ENCODE measurements at regions not wholly inside any gene's neighbourhood (a gene's known extent, or its start where the extent isn't known, plus 50 kb on each side); places are given as distances from the start of the nearest gene placed in this dataset.
A peak's percentile ranks its signal among the peaks of the same experiment; 100 is the strongest.
"Not testable (repeated sequence)": the region's sequence is repeated elsewhere in the genome, so short reads cannot be mapped to it uniquely, and the experiment has no call there.

DNA sequence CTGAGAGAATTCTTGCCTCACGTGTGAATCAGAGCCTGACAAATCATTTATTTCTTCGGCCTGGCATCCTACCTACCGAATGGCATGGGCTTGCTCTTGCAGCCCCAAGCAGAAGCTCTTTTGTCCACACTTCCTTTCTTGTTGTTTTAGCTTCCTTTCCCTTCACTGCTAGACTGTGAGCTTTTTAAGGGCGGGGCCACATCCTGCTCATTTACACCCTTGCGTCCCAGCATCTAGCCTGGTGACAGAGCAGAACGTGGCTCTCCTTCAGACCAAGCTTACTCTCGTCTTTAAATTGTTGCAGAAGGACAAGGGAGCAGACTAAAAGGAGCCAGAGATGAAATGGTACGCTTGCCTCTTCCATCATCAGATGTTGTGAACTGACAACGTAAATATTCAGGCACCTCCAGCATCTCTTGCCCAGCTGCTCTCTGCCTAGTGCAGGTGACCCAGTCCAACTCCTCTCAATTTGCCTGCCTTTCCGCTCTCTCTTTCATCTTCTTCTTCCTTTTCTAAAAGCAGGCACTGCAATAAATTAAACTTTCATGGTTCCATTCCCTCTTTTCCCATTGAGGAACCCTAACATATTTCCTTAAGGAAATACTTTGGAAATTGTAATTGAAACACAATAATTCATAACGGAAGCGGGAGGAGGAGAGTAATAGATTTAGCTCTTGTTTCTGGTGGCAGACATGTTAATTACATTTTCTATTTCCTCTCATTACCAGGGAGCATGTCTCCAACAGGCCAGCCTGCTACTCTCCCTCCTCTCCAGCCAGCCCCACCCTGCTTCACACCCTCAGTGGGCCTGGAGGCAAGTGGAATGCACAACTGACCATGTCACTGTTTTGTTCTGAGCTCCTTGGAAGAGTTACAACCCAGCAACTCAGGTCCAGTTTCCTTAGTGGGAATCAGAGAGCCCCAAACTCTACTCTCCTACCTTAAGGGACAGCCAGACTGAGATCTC lies 228.1 kb upstream of the TRIB2 start:
- no peaks in the 10 kb centered on the region for H3K27me3 Mint-ChIP-seq
- H3K36me3 Mint-ChIP-seq: peaks cover 6% of the 10 kb centered on the region
- DNase-seq (ENCODE audit: low spot score) (no peak), ATAC-seq (peak; percentile 87 to 90)
- H3K4me3 Mint-ChIP-seq: peak overlapping the region; percentile 68
- peaks cover 4% of the 10 kb centered on the region for H3K9me3 Mint-ChIP-seq
- peaks cover 29 to 37% of the 10 kb centered on the region in 2 donors for H3K4me1 Mint-ChIP-seq (ENCODE audit: low read depth in 2 of 2)
- peak overlapping the region; percentile 79 to 80 for H3K27ac Mint-ChIP-seq

GRCh38 chr2:12490641-12491040 lies 226.1 kb upstream of the TRIB2 start:
- Mint-ChIP-seq H3K27me3 (no peaks in the 10 kb centered on the region), H3K4me3 (no peak overlapping the region), H3K36me3 (peaks cover 6% of the 10 kb centered on the region), H3K27ac (peak overlapping the region; percentile 7 to 52), H3K4me1 (ENCODE audit: low read depth in 2 of 2) (peaks cover 39% of the 10 kb centered on the region in 2 donors), H3K9me3 (peaks cover 4% of the 10 kb centered on the region)
- DNase-seq (ENCODE audit: low spot score) (no peak), ATAC-seq (no peak)

- H3K27ac Mint-ChIP-seq; ATAC-seq; H3K4me3 Mint-ChIP-seq; DNase-seq (ENCODE audit: low spot score); H3K27me3 Mint-ChIP-seq; H3K36me3 Mint-ChIP-seq; H3K9me3 Mint-ChIP-seq: not testable (repeated sequence)
- peaks cover 40 to 43% of the 10 kb centered on the region in 2 donors for H3K4me1 Mint-ChIP-seq (ENCODE audit: low read depth in 2 of 2)
Measured at GRCh38 chr2:12492360-12492759, 224.4 kb upstream of the TRIB2 start.

GRCh38 chr2:12493031-12493513 lies 223.7 kb upstream of the TRIB2 start:
- peak overlapping the region in 1 of 2 donors; percentile 41 for H3K27ac Mint-ChIP-seq
- DNase-seq (ENCODE audit: low spot score) (no peak), ATAC-seq (peak in 1 of 2 donors; percentile 63)
- H3K9me3 Mint-ChIP-seq: no peaks in the 10 kb centered on the region
- H3K27me3 Mint-ChIP-seq: no peaks in the 10 kb centered on the region
- peaks cover 1% of the 10 kb centered on the region for H3K36me3 Mint-ChIP-seq
- peaks cover 39 to 43% of the 10 kb centered on the region in 2 donors for H3K4me1 Mint-ChIP-seq (ENCODE audit: low read depth in 2 of 2)
- H3K4me3 Mint-ChIP-seq: no peak overlapping the region

DNA sequence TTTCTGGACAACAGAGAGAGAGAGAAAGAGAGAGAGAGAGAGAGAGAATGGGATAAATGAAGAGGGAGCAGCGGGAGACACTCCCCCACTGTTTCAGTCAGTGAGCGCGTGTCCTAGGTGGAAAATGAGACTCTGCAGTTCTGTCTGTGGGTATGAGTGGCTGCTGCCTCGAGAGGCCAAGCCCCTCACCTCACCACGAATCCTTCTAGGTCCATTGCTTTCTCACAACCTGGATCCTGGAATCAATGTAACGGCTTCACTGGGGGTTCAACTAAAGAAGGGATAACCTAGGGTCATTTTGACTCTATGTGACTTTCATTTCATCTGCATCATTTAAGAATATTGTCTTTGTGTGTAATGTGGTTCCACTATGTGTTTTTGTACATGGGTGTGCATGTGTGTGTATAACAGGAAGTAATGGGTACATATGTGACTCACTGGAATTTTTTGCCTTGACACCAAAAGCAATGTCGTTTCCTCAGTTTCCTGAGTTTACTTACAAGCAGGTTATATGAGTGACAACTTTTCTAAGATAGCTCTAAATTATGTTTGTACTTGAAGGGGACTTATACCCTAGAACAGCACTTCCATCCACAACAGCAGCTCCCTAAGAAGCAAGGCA lies 221.4 kb upstream of the TRIB2 start:
- DNase-seq (ENCODE audit: low spot score) (no peak), ATAC-seq (peak in 1 of 2 donors; percentile 73)
- Mint-ChIP-seq H3K4me3 (no peak overlapping the region), H3K27me3 (no peaks in the 10 kb centered on the region), H3K9me3 (no peaks in the 10 kb centered on the region), H3K36me3 (no peaks in the 10 kb centered on the region), H3K4me1 (ENCODE audit: low read depth in 2 of 2) (peaks cover 37 to 44% of the 10 kb centered on the region in 2 donors), H3K27ac (peak overlapping the region; percentile 7 to 13)

DNA sequence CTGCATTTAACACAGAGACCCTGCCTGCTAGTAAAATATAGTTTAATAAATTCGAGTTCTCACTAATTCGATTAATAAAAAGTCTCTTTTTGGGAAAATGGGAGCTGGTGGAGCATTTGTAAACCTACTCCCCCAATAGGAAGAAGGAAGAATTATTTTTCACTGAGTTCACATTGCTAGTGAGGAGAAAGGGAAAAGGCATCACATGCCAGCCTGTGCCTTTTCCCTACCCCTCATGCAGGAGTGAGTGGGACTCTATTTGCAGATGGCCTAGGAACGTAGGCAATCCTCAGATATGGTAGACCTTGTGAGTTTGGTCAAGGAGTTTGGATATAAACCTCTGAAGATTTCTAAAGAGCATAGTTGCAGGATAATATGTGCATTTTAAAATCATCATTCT lies 218.4 kb upstream of the TRIB2 start:
- H3K4me1 Mint-ChIP-seq (ENCODE audit: low read depth in 2 of 2): peaks cover 56 to 74% of the 10 kb centered on the region in 2 donors
- H3K27ac Mint-ChIP-seq: peak overlapping the region; percentile 40 to 47
- H3K9me3 Mint-ChIP-seq: no peaks in the 10 kb centered on the region
- no peak for ATAC-seq
- H3K27me3 Mint-ChIP-seq: no peaks in the 10 kb centered on the region
- H3K36me3 Mint-ChIP-seq: no peaks in the 10 kb centered on the region
- no peak overlapping the region for H3K4me3 Mint-ChIP-seq
- no peak for DNase-seq (ENCODE audit: low spot score)

DNA sequence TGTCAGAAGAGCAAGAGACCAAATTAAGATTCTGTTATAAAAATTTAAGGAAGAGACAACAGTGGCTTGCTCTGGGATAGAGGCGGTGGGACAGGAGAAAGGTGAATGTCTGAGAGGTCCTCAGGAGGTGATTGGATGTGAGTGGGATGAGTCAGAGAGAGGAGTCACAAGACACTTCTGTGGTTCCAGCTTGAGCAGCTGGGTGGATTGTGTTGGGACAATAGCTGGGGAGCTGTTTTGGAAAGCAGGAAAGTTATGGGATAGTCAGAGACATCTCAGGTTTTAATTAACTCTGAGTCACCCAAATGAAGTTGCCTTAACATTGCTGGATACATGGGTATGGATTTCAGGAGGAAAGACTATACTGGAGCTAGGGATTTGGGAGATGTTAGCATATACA lies 218.0 kb upstream of the TRIB2 start:
- Mint-ChIP-seq H3K27ac (peak overlapping the region; percentile 40 to 47), H3K4me3 (no peak overlapping the region)

DNA sequence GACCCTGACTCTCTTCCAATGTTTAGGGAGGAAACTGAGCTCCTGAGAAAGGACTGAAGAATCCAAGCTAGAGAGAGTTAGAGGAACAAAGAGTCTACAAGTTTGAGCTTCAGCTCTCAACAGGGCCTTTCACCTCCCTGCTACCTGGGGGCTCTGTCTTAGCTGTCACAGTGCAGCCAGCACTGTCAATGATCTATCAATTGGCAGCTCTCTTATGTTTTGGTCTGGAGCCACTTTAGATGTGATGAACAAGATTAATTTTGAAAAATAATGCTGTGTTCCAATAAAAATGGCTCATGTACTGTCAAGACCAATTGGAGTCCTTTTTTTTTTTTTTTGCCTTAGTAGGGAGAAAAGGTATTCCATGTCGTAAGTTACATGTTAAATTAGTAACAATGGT lies 215.8 kb upstream of the TRIB2 start:
- ATAC-seq (no peak), DNase-seq (ENCODE audit: low spot score) (no peak)
- Mint-ChIP-seq H3K9me3 (no peaks in the 10 kb centered on the region), H3K27me3 (no peaks in the 10 kb centered on the region), H3K4me1 (ENCODE audit: low read depth in 2 of 2) (peaks cover 70 to 85% of the 10 kb centered on the region in 2 donors), H3K27ac (peak overlapping the region; percentile 66 to 75), H3K36me3 (no peaks in the 10 kb centered on the region), H3K4me3 (peak overlapping the region; percentile 74)

More for the DNA sequence above, 218.0 kb upstream of the TRIB2 start:
- no peak for DNase-seq (ENCODE audit: low spot score)
- H3K4me1 Mint-ChIP-seq (ENCODE audit: low read depth in 2 of 2): peaks cover 59 to 77% of the 10 kb centered on the region in 2 donors
- no peaks in the 10 kb centered on the region for H3K27me3 Mint-ChIP-seq
- no peaks in the 10 kb centered on the region for H3K9me3 Mint-ChIP-seq
- H3K36me3 Mint-ChIP-seq: no peaks in the 10 kb centered on the region
- no peak for ATAC-seq

- no peaks in the 10 kb centered on the region for H3K36me3 Mint-ChIP-seq
- peak overlapping the region; percentile 66 to 75 for H3K27ac Mint-ChIP-seq
- ATAC-seq (peak; percentile 90 to 92), DNase-seq (ENCODE audit: low spot score) (peak; percentile 78)
- H3K9me3 Mint-ChIP-seq: no peaks in the 10 kb centered on the region
- peak overlapping the region; percentile 74 for H3K4me3 Mint-ChIP-seq
- H3K4me1 Mint-ChIP-seq (ENCODE audit: low read depth in 2 of 2): peaks cover 68 to 85% of the 10 kb centered on the region in 2 donors
- no peaks in the 10 kb centered on the region for H3K27me3 Mint-ChIP-seq
Measured at GRCh38 chr2:12501469-12502158, 215.1 kb upstream of the TRIB2 start.

DNA sequence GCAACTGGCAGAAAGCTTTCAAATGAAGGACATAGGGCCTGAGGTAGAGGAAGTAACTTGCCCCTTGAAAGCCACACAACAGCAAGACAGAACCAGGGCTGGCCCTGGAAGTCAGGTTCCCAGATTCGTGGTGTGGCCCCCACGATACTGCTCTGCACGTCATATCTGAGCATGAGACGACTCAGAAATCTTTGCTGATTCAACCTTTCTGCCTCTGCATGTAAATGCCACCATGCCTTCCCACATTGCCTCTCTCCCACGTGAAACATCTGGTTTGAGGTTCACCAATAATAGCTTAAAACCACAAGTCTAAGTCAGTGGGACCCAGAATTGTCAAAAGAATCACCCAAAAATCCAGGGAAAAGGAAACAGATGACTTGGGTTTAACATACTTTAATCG lies 214.0 kb upstream of the TRIB2 start:
- H3K27me3 Mint-ChIP-seq: no peaks in the 10 kb centered on the region
- no peak for ATAC-seq
- H3K4me3 Mint-ChIP-seq: peak overlapping the region; percentile 21
- no peaks in the 10 kb centered on the region for H3K36me3 Mint-ChIP-seq
- no peak for DNase-seq (ENCODE audit: low spot score)
- H3K4me1 Mint-ChIP-seq (ENCODE audit: low read depth in 2 of 2): peaks cover 77 to 92% of the 10 kb centered on the region in 2 donors
- peak overlapping the region; percentile 66 to 75 for H3K27ac Mint-ChIP-seq
- H3K9me3 Mint-ChIP-seq: no peaks in the 10 kb centered on the region

- ATAC-seq: peak in 1 of 2 donors; percentile 46
- H3K36me3 Mint-ChIP-seq: no peaks in the 10 kb centered on the region
- peaks cover 3% of the 10 kb centered on the region for H3K9me3 Mint-ChIP-seq
- peaks cover 77 to 89% of the 10 kb centered on the region in 2 donors for H3K4me1 Mint-ChIP-seq (ENCODE audit: low read depth in 2 of 2)
- H3K4me3 Mint-ChIP-seq: peak overlapping the region; percentile 53
- H3K27ac Mint-ChIP-seq: peak overlapping the region; percentile 59 to 67
- DNase-seq (ENCODE audit: low spot score): no peak
- no peaks in the 10 kb centered on the region for H3K27me3 Mint-ChIP-seq
Measured at GRCh38 chr2:12504443-12504842, 212.3 kb upstream of the TRIB2 start.

DNA sequence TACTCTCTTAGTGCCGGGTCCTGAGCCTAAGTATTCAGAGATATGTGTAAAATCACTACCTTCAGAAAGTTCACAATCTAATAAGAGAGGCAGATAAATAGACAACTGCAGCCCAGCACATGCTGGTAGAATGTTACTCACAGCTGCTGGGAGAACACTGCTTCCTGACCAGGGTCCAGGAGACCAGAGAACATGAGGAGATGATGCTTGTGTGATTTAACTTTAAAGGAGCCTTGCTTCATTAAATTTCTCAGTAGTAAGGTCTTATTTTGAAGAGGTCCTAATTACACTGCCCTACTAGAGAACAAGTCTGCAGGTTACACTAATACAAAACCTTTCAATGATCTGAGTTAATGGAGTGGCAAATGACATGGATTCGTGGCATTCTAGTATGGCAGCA lies 209.9 kb upstream of the TRIB2 start:
- Mint-ChIP-seq H3K27me3 (no peaks in the 10 kb centered on the region), H3K4me3 (peak overlapping the region; percentile 64), H3K9me3 (peaks cover 3% of the 10 kb centered on the region), H3K36me3 (no peaks in the 10 kb centered on the region), H3K4me1 (ENCODE audit: low read depth in 2 of 2) (peaks cover 65 to 69% of the 10 kb centered on the region in 2 donors), H3K27ac (peak overlapping the region in 1 of 2 donors; percentile 44)
- DNase-seq (ENCODE audit: low spot score) (no peak), ATAC-seq (no peak)

DNA sequence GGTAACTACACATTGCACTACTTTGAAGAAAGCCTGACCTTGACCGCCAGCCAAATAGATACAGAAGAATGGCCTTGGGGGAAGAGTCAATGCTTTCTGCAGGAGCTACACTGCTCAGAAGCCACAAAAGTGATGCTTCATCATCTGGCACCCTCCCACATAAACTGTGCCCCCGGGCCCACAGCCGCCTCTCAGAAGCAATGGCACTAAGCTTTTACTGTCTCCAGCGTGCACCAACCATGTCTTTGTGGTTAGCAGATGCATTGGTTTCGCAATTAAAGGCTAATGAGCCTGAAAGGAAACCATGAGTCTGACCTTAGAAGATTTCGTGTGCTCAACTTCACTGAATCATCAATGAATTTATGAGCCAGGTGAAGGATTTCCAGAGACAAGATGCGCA lies 209.4 kb upstream of the TRIB2 start:
- peak; percentile 95 to 97 for ATAC-seq
- Mint-ChIP-seq H3K4me3 (peak overlapping the region; percentile 64), H3K9me3 (peaks cover 3% of the 10 kb centered on the region), H3K4me1 (ENCODE audit: low read depth in 2 of 2) (peaks cover 64% of the 10 kb centered on the region in 2 donors), H3K27ac (peak overlapping the region; percentile 44 to 47), H3K36me3 (no peaks in the 10 kb centered on the region), H3K27me3 (no peaks in the 10 kb centered on the region)
- DNase-seq (ENCODE audit: low spot score): peak; percentile 89

Data from natural killer cell treated with Interleukin-12 subunit alpha and Interleukin-12 subunit beta and Interleukin-15 and Interleukin-18, amount 100 ng/mL, for 72 hours (primary cell).